Thyroid gland (tissue), 4 donors: ENCODE measurements at regions not wholly inside any gene's neighbourhood (a gene's known extent, or its start where the extent isn't known, plus 50 kb on each side); places are given as distances from the start of the nearest gene placed in this dataset.

Experiments used
- DNase-seq, 2 donors: peaks; one replicate each; pipeline ENCODE4 v3.0.0-alpha.2; 2019
- H3K27ac ChIP-seq, 3 donors: fragments of 200-600 bp; sonication (generic); 1 replicate in 2 of 3; 2 replicates in 1 of 3; pipeline ENCODE4 v1.5.1; 2016 to 2019; ENCODE audit warnings: mild to moderate bottlenecking in 1 of 3, moderate library complexity in 1 of 3
- H3K27me3 ChIP-seq: fragments of 200-600 bp; sonication (generic); one replicate; pipeline ENCODE4 v1.5.1; 2019
- H3K36me3 ChIP-seq, 2 donors: fragments of 200-600 bp; sonication (generic); one replicate each; pipeline ENCODE4 v1.5.1; 2016 to 2019
- H3K4me1 ChIP-seq, 2 donors: fragments of 200-600 bp; sonication (generic); one replicate each; pipeline ENCODE4 v1.5.1; 2017 to 2019
- H3K4me3 ChIP-seq, 3 donors: fragments of 200-600 bp; sonication (generic); replicated peaks in 1 of 3; 1 replicate in 2 of 3; 2 replicates in 1 of 3; pipeline ENCODE4 v1.5.1; 2016; ENCODE audit warnings: mild to moderate bottlenecking in 1 of 3
- H3K9me3 ChIP-seq: fragments of 200-600 bp; sonication (generic); one replicate; pipeline ENCODE4 v1.5.1; 2017
- POLR2A ChIP-seq, 2 donors: fragments of 450-650 bp; IDR thresholded peaks; one replicate each; pipeline ENCODE4 v1.6.1; 2017; ENCODE audit warnings: antibody characterized with exemption in 2 of 2, mild to moderate bottlenecking in 2 of 2, moderate library complexity in 1 of 2
- WGBS, 2 donors: methylation state at CpG; one replicate each; pipeline ENCODE4 v1.1.5; 2017; 5-methylcytosine and 5-hydroxymethylcytosine counted together
- intact Hi-C: fragments of 100-400 bp; cut with DNase I; formaldehyde crosslinking; loops from one replicate; pipeline ENCODE4 v1.15.1; 2023
- TF ChIP-seq, protein P1 (sequence below), 6 experiments: fragments of 200-600 bp in 3 of 6; fragments of 450-650 bp in 3 of 6; sonication (generic) in 3 of 6; IDR thresholded peaks; one replicate each; pipeline ENCODE4 v1.5.1; 2016 to 2019; ENCODE audit warnings: antibody characterized with exemption in 6 of 6, mild to moderate bottlenecking in 2 of 6, inconsistent platforms in 1 of 6, moderate library complexity in 1 of 6

DNA sequence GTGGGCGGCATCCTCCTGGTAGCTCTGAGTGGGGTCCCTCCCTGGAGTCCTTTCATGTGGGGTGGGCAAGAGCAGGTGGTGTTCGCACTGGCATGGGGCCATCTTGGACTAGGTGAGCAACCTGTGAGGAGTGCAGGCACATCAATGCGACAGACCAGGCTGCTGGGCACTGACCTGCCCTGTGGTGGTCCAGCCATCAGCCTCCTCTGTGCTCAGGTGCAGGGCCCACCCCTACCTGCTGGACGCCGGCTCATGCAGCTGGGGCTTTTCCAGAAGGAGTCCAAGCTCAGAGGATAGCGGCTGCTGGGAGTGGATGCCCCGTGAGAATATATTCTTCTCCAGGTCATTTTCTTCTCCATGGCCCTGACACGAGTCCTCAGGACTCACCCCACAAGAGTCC is 424.4 kb downstream of the GLRX3 start:
- H3K9me3 ChIP-seq: no peaks in the 10 kb centered on the region
- 83 to 87% methylated on average over 4 to 8 of the region's 8 CpGs for WGBS, 2 donors

DNA sequence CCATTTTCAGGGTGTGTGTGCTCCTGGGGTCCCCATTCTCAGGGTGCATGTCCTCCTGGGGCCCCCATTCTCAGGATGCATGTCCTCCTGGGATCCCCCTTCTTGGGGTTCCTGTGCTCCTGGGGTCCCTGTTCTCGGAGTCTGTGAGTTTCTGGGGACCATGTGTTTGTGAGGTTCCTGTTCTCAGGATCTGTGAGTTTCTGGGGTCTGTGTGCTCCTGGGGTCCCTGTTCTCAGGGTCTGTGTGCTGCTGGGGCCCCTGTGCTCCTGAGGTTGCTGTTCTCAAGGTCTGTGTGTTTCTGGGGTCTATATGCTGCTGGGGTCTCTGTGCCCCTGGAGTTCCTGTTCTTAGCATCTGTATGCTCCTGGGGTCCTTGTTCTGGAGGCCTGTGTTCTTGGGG is 425.5 kb downstream of the GLRX3 start:
- intact Hi-C loops: no loop called here
- TF ChIP-seq, protein P1, sequence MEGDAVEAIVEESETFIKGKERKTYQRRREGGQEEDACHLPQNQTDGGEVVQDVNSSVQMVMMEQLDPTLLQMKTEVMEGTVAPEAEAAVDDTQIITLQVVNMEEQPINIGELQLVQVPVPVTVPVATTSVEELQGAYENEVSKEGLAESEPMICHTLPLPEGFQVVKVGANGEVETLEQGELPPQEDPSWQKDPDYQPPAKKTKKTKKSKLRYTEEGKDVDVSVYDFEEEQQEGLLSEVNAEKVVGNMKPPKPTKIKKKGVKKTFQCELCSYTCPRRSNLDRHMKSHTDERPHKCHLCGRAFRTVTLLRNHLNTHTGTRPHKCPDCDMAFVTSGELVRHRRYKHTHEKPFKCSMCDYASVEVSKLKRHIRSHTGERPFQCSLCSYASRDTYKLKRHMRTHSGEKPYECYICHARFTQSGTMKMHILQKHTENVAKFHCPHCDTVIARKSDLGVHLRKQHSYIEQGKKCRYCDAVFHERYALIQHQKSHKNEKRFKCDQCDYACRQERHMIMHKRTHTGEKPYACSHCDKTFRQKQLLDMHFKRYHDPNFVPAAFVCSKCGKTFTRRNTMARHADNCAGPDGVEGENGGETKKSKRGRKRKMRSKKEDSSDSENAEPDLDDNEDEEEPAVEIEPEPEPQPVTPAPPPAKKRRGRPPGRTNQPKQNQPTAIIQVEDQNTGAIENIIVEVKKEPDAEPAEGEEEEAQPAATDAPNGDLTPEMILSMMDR (IDR thresholded peaks at IDR 0.05): no peak
- no peak for TF ChIP-seq POLR2A (IDR thresholded peaks at IDR 0.05)
- Histone ChIP-seq H3K27ac (no peak overlapping the region), H3K9me3 (no peaks in the 10 kb centered on the region), H3K36me3 (no peaks in the 10 kb centered on the region), H3K4me3 (no peak overlapping the region), H3K4me1 (no peaks in the 10 kb centered on the region), H3K27me3 (no peaks in the 10 kb centered on the region)
- DNase-seq: no peak
- 86% methylated on average over 1 of the region's 1 CpG for WGBS, 2 donors

More for the DNA sequence above, 424.4 kb downstream of the GLRX3 start:
- intact Hi-C loops: no loop called here
- Histone ChIP-seq H3K27me3 (no peaks in the 10 kb centered on the region), H3K4me3 (no peak overlapping the region), H3K4me1 (no peaks in the 10 kb centered on the region), H3K27ac (no peak overlapping the region), H3K36me3 (no peaks in the 10 kb centered on the region)
- no peak for DNase-seq
- TF ChIP-seq, protein P1 (IDR thresholded peaks at IDR 0.05): no peak
- no peak for TF ChIP-seq POLR2A (IDR thresholded peaks at IDR 0.05)

DNA sequence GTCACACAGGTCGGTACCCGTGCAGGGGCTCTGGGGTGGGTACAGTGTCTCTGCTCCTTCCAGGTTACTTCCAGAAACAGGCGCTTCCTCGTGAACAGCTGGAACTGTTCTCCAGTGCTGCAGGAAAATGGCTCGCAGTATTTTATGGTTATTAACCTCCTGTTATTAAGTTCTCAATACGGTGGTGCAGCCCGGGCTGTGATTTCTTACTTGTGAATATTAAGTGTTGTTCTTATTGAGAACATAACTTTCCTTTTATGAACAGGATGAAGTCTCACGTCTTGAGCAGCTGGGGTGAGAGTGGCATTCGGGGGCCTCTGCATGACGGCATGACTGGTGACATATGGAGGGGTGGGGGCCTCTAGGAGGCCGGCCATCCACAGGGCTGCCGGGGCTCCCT is 430.8 kb downstream of the GLRX3 start:
- Histone ChIP-seq H3K27me3 (no peaks in the 10 kb centered on the region), H3K4me1 (no peaks in the 10 kb centered on the region), H3K4me3 (no peak overlapping the region), H3K9me3 (no peaks in the 10 kb centered on the region), H3K36me3 (no peaks in the 10 kb centered on the region), H3K27ac (no peak overlapping the region)
- intact Hi-C loops: no loop called here
- DNase-seq: no peak
- no peak for TF ChIP-seq POLR2A (IDR thresholded peaks at IDR 0.05)
- TF ChIP-seq, protein P1 (IDR thresholded peaks at IDR 0.05): no peak
- WGBS, 2 donors: 87 to 89% methylated on average over 12 of the region's 12 CpGs

DNA sequence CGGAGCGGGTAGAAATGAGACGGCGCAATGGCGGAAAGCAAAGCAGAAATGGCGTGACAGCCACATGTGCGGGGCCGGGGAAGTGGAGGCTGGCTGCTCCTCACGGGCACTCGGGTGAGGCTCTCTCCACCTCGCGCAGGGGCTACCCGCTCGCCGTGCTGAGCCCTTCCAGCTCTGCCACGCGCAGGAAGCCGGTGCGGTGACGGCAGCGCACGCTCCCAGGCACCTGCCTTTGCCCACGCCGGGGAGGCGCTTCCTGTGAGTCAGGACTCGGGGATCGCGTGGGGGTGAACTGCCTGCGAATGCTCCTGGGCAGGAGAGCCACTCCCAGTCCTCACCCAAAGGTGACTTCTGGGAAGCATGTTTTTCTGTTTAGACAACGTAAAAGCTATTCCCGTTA is 431.2 kb downstream of the GLRX3 start:
- 88 to 93% methylated on average over 23 to 30 of the region's 31 CpGs for WGBS, 2 donors
- intact Hi-C loops: no loop called here
- Histone ChIP-seq H3K27ac (no peak overlapping the region), H3K9me3 (no peaks in the 10 kb centered on the region), H3K27me3 (no peaks in the 10 kb centered on the region), H3K36me3 (no peaks in the 10 kb centered on the region), H3K4me3 (no peak overlapping the region), H3K4me1 (no peaks in the 10 kb centered on the region)
- DNase-seq: no peak
- TF ChIP-seq POLR2A (IDR thresholded peaks at IDR 0.05): no peak
- TF ChIP-seq, protein P1 (IDR thresholded peaks at IDR 0.05): no peak

DNA sequence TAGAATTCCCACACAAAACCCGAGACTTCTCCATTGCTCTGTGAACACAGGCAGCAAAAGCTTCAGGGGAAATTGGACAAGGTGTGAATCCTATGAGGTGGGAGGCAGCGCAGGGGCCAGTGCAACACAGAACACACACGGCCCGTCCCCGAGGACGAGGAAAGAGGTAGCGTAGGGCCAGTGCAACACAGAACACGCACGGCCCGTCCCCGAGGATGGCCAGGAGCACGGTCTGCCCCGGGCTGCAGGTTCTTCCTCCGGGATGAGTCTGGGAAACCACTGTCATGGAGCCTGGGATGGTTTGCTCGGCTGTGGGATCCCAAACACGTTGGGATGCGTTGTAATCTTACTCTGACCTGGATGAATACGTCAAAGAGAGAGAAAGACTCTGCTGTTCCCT is 432.1 kb downstream of the GLRX3 start:
- intact Hi-C loops: no loop called here
- DNase-seq: no peak
- no peak overlapping the region for H3K4me3 ChIP-seq
- TF ChIP-seq POLR2A (IDR thresholded peaks at IDR 0.05): no peak
- TF ChIP-seq, protein P1 (IDR thresholded peaks at IDR 0.05): no peak
- H3K27ac ChIP-seq: no peak overlapping the region
- H3K9me3 ChIP-seq: no peaks in the 10 kb centered on the region
- H3K4me1 ChIP-seq: no peaks in the 10 kb centered on the region
- H3K36me3 ChIP-seq: no peaks in the 10 kb centered on the region
- H3K27me3 ChIP-seq: no peaks in the 10 kb centered on the region
- 91 to 95% methylated on average over 18 of the region's 18 CpGs for WGBS, 2 donors
